Endothelial cell of umbilical vein (primary cell): ENCODE measurements at regions not wholly inside any gene's neighbourhood (a gene's known extent, or its start where the extent isn't known, plus 50 kb on each side); places are given as distances from the start of the nearest gene placed in this dataset.

Experiments used
- BruUV-seq: library from RNA; stranded (reverse); fragments of 400-500 nt; replicated peaks from 2 replicates; lab custom pipeline; 2021; lab: Mats Ljungman, UMichigan
- CTCF ChIA-PET: fragments of 300-600, 350-600 bp; sonication (Branson Sonifier 250); formaldehyde crosslinking; loops from one replicate; lab custom pipeline; 2021; ENCODE audit warnings: antibody characterized with exemption, inconsistent platforms; lab: Charles Lee
- POLR2A ChIA-PET: fragments of 300-600, 350-600 bp; sonication (Branson Sonifier 250); formaldehyde crosslinking; loops from one replicate; lab custom pipeline; 2021; ENCODE audit warnings: antibody characterized with exemption, inconsistent platforms; lab: Charles Lee
- DNase-seq: peaks from one replicate; pipeline ENCODE4 v3.0.0-alpha.2; 2011; ENCODE audit warnings: low read depth, low spot score
- FAIRE-seq: peaks from 2 replicates; lab custom pipeline; 2011; peaks lifted over from hg19 to GRCh38; lab: Jason Lieb, UNC
- H2AFZ ChIP-seq: 2 replicates; pipeline ENCODE4 v1.6.0; 2012; ENCODE audit warnings: low read depth, low read length, control low read depth, inconsistent platforms
- H3K27ac ChIP-seq: 2 replicates; pipeline ENCODE4 v1.5.1; 2011; ENCODE audit warnings: low read depth, mild to moderate bottlenecking, control low read depth, low read length, moderate library complexity; ENCODE audit not compliant: insufficient read depth
- H3K27me3 ChIP-seq, 2 experiments: 2 replicates each; pipeline versions ENCODE4 v1.6.0 to v1.6.1; 2011; ENCODE audit warnings: low read length in 2 of 2, mixed read lengths in 1 of 2; ENCODE audit not compliant: control insufficient read depth in 2 of 2, insufficient read depth in 2 of 2
- H3K36me3 ChIP-seq, 2 experiments: 2 replicates in 1 of 2; 3 replicates in 1 of 2; pipeline ENCODE4 v1.5.1; 2011; ENCODE audit warnings: low read length in 2 of 2, mild to moderate bottlenecking in 1 of 2, moderate library complexity in 1 of 2; ENCODE audit not compliant: control insufficient read depth in 2 of 2, insufficient read depth in 2 of 2; ENCODE audit errors: extremely low read depth in 1 of 2
- H3K4me1 ChIP-seq: 3 replicates; pipeline ENCODE4 v1.5.1; 2011; ENCODE audit warnings: mild to moderate bottlenecking, low read length; ENCODE audit not compliant: control insufficient read depth, insufficient read depth; ENCODE audit errors: extremely low read depth
- H3K4me2 ChIP-seq: 2 replicates; pipeline ENCODE4 v1.6.1; 2011; ENCODE audit warnings: low read length, control low read depth, mixed read lengths; ENCODE audit not compliant: insufficient read depth
- H3K4me3 ChIP-seq, 3 experiments: fragments of 200-600 bp in 1 of 3; sonication (generic), shearing (Covaris generic) in 1 of 3; replicated peaks in 1 of 3; 2 replicates each; pipeline ENCODE4 v1.5.1; 2011 to 2016; ENCODE audit warnings: control low read depth in 3 of 3, low read length in 3 of 3, mild to moderate bottlenecking in 2 of 3, inconsistent platforms in 1 of 3, low read depth in 1 of 3, moderate library complexity in 1 of 3; ENCODE audit not compliant: insufficient read depth in 1 of 3
- H3K79me2 ChIP-seq: 2 replicates; pipeline ENCODE4 v1.6.0; 2012; ENCODE audit warnings: low read length, inconsistent platforms; ENCODE audit not compliant: control insufficient read depth, insufficient read depth
- H3K9ac ChIP-seq: replicated peaks from 2 replicates; pipeline ENCODE3; 2011; ENCODE audit warnings: low read length, control low read depth; ENCODE audit not compliant: insufficient read depth; ENCODE audit errors: extremely low read depth
- H3K9me1 ChIP-seq: replicated peaks from 3 replicates; pipeline ENCODE4 v1.6.0; 2011; ENCODE audit warnings: mild to moderate bottlenecking, low read length; ENCODE audit not compliant: control insufficient read depth, insufficient read depth; ENCODE audit errors: extremely low read depth
- H3K9me3 ChIP-seq: replicated peaks from 2 replicates; pipeline ENCODE4 v1.5.1; 2012; ENCODE audit warnings: low read length, inconsistent platforms; ENCODE audit not compliant: control insufficient read depth, insufficient read depth
- H4K20me1 ChIP-seq: replicated peaks from 2 replicates; pipeline ENCODE3; 2011; ENCODE audit warnings: mild to moderate bottlenecking, low read length; ENCODE audit not compliant: control insufficient read depth, insufficient read depth; ENCODE audit errors: extremely low read depth
- CTCF ChIP-seq, 2 donors: IDR thresholded peaks; 1 replicate in 1 of 2; 2 replicates in 1 of 2; pipeline ENCODE4 v1.5.1; 2011; ENCODE audit warnings: low read length in 2 of 2, mild to moderate bottlenecking in 2 of 2, moderate library complexity in 2 of 2, control low read depth in 1 of 2, inconsistent platforms in 1 of 2, low read depth in 1 of 2; ENCODE audit not compliant: insufficient read depth in 1 of 2; ENCODE audit errors: extremely low read depth in 1 of 2
- EZH2 ChIP-seq: IDR thresholded peaks from 2 replicates; pipeline ENCODE4 v1.6.1; 2012; ENCODE audit warnings: borderline replicate concordance, low read depth, mild to moderate bottlenecking, moderate library complexity, low read length, inconsistent platforms; ENCODE audit not compliant: severe bottlenecking
- FOS ChIP-seq: IDR thresholded peaks from 2 replicates; pipeline ENCODE4 v1.6.1; 2011; ENCODE audit warnings: mild to moderate bottlenecking, low read length, moderate library complexity, borderline replicate concordance; ENCODE audit not compliant: insufficient read depth
- GATA2 ChIP-seq: IDR thresholded peaks from 2 replicates; pipeline ENCODE4 v1.7.0; 2011; ENCODE audit warnings: low read depth, mild to moderate bottlenecking, moderate library complexity, mixed read lengths, low read length; ENCODE audit not compliant: insufficient read length, insufficient read depth
- JUN ChIP-seq: IDR thresholded peaks from 2 replicates; pipeline ENCODE4 v1.6.1; 2011; ENCODE audit warnings: borderline replicate concordance, low read depth; ENCODE audit not compliant: insufficient read length, insufficient read depth
- MAX ChIP-seq: IDR thresholded peaks from 2 replicates; pipeline ENCODE4 v1.6.1; 2011; ENCODE audit not compliant: insufficient read depth, insufficient read length
- MYC ChIP-seq: IDR thresholded peaks from one replicate; pipeline ENCODE4 v1.6.1; 2011; ENCODE audit warnings: mild to moderate bottlenecking, low read depth, low read length
- POLR2A ChIP-seq: IDR thresholded peaks from 2 replicates; pipeline ENCODE4 v1.6.1; 2012; ENCODE audit warnings: low read depth, mild to moderate bottlenecking, control low read depth, low read length
- POLR2AphosphoS5 ChIP-seq: IDR thresholded peaks from 2 replicates; pipeline ENCODE4 v1.6.1; 2012; ENCODE audit warnings: low read depth, mild to moderate bottlenecking, control low read depth, low read length, moderate library complexity; ENCODE audit not compliant: insufficient read depth
- dilution Hi-C: fragments of 300-500 bp; cut with MboI; formaldehyde crosslinking; loops from one replicate; pipeline ENCODE4 v1.15.0; 2019; ENCODE audit warnings: low sequenced_read_pairs; ENCODE audit not compliant: extremely low pct_ligation_motif_present
- intact Hi-C: fragments of 100-400 bp; cut with micrococcal nuclease; formaldehyde crosslinking; loops from one replicate; pipeline ENCODE4 v1.10.0; 2022

- intact Hi-C loops: loop anchor here (1.0 to 10.0 kb wide), 6 partner anchors 35 to 1225 kb away; no protein-coding TSS in a partner anchor
- H3K4me3 ChIP-seq: no peak overlapping the region
- no peaks in the 10 kb centered on the region for H3K9me3 ChIP-seq
- TF ChIP-seq MYC (no peak), FOS (no peak), JUN (no peak), POLR2A (no peak), CTCF (IDR thresholded peaks at IDR 0.05; ENCODE audit: extremely low read depth in 1 of 2, insufficient read depth in 1 of 2, low read depth in 1 of 2, low read length in 2 of 2) (no peak), GATA2 (no peak), MAX (no peak), POLR2AphosphoS5 (no peak), EZH2 (no peak)
- POLR2A ChIA-PET: no interaction called here
- no peaks in the 10 kb centered on the region for H3K4me1 ChIP-seq
- dilution Hi-C loops: no loop called here
- CTCF ChIA-PET: interaction anchor here (0.6 to 1.6 kb wide), 7 partner anchors 9 to 1226 kb away, joined by 3 to 24 read pairs (median 3); no protein-coding TSS in a partner anchor
- no peak overlapping the region for H3K9ac ChIP-seq
- no peak overlapping the region for H3K27ac ChIP-seq
- no peaks in the 10 kb centered on the region for H3K36me3 ChIP-seq
- FAIRE-seq (no peak), DNase-seq (no peak)
- H3K4me2 ChIP-seq: no peak overlapping the region
- H3K79me2 ChIP-seq: no peaks in the 10 kb centered on the region
- H3K9me1 ChIP-seq: no peaks in the 10 kb centered on the region
- H2AFZ ChIP-seq: no peak overlapping the region
- no TSS peak for BruUV-seq
- no peaks in the 10 kb centered on the region for H3K27me3 ChIP-seq
- no peaks in the 10 kb centered on the region for H4K20me1 ChIP-seq
Measured at GRCh38 chr2:19746137-19746600, 155.6 kb downstream of the TTC32 start.
